GM10266 (cell line): ENCODE measurements at regions not wholly inside any gene's neighbourhood (a gene's known extent, or its start where the extent isn't known, plus 50 kb on each side); places are given as distances from the start of the nearest gene placed in this dataset.
"Not testable (repeated sequence)": the region's sequence is repeated elsewhere in the genome, so short reads cannot be mapped to it uniquely, and the experiment has no call there.

Source experiments
- DNase-seq: peaks from one replicate; pipeline ENCODE4 v3.0.0; 2012; ENCODE audit errors: extremely low spot score
- CTCF ChIP-seq: IDR thresholded peaks from 2 replicates; pipeline ENCODE4 v1.5.1; 2012; ENCODE audit warnings: mild to moderate bottlenecking, low read depth; ENCODE audit not compliant: control insufficient read depth, insufficient read depth; ENCODE audit errors: missing control alignments

- peak; percentile 18 for DNase-seq
- TF ChIP-seq CTCF = no peak
These were observed 50.1 kb upstream of the ACSL4 start for GRCh38 chrX:109782994-109783700.

- TF ChIP-seq CTCF = no peak
- DNase-seq = no peak
These were observed 50.6 kb upstream of the ACSL4 start for GRCh38 chrX:109783701-109784079.

GRCh38 chrX:109785053-109785452 lies 52.0 kb upstream of the ACSL4 start:
- no peak for TF ChIP-seq CTCF
- DNase-seq = no peak

- DNase-seq = not testable (repeated sequence)
These were observed 57.5 kb upstream of the ACSL4 start for GRCh38 chrX:109790511-109790910.

GRCh38 chrX:109793191-109793590 lies 60.1 kb upstream of the ACSL4 start:
- TF ChIP-seq CTCF = no peak
- DNase-seq = no peak

- no peak for DNase-seq
- TF ChIP-seq CTCF = no peak
These were observed 62.6 kb upstream of the ACSL4 start for GRCh38 chrX:109795682-109796081.

- DNase-seq = no peak
- TF ChIP-seq CTCF = no peak
These were observed 64.4 kb upstream of the ACSL4 start for GRCh38 chrX:109797311-109797975.

GRCh38 chrX:109812236-109812635 lies 79.2 kb upstream of the ACSL4 start:
- no peak for DNase-seq
- TF ChIP-seq CTCF = no peak
